ENCODE measurements at regions not wholly inside any gene's neighbourhood (a gene's known extent, or its start where the extent isn't known, plus 50 kb on each side); places are given as distances from the start of the nearest gene placed in this dataset.

DNA sequence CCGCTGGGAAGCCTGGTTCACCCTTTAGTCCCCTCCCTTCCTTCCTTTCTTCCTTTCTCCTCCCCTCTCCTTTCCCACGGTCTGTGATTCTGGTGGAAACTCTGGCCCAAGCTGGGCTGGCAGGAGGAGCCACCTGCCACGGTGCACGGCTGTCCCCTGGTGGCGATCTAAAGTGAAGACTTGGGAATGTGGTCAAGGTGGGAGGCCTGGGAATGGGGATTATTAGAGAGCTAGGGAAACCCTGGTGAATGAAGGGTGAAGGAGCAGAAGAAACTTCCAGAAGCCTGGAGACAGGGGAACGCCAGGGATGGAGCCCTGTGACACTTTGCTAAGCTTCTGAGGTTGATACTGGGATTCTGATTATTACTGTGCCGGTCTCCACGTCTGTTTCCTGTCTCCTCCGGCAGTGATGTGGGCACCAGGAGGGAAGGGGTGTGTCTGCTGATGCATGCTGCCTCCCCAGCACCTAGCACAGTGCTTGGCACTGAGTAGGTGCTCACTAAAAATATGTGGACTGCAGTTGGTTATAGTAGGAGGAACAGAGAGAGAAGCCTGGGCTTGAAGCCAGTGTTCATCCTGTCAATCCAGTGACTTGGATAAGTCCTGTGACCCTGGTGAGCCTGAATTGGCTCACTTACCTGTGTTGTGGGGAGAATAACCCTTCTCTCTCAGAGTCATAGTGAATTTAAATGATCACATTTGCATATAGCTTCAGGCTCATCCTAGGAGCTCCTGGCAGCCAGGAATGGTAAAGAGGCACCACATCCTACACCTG, 71.2 kb upstream of the NBPF3 start (continued):
- no peak for TF ChIP-seq ZNF41 (CRISPR knock-in tag; conservative IDR thresholded peaks at IDR 0.05)
- TF ChIP-seq KDM4B (IDR thresholded peaks at IDR 0.05; ENCODE audit: borderline replicate concordance in 2 of 2, low read depth in 1 of 2), result no peak
- TF ChIP-seq, protein P1, sequence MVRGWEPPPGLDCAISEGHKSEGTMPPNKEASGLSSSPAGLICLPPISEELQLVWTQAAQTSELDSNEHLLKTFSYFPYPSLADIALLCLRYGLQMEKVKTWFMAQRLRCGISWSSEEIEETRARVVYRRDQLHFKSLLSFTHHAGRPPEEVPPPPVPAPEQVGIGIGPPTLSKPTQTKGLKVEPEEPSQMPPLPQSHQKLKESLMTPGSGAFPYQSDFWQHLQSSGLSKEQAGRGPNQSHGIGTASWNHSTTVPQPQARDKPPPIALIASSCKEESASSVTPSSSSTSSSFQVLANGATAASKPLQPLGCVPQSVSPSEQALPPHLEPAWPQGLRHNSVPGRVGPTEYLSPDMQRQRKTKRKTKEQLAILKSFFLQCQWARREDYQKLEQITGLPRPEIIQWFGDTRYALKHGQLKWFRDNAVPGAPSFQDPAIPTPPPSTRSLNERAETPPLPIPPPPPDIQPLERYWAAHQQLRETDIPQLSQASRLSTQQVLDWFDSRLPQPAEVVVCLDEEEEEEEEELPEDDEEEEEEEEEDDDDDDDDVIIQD (CRISPR knock-in tag; IDR thresholded peaks at IDR 0.05), result no peak
- no peak for TF ChIP-seq NFE2L1 (tag; IDR thresholded peaks at IDR 0.05; ENCODE audit: borderline replicate concordance, low read depth)
- no peak for TF ChIP-seq SRSF3 (IDR thresholded peaks at IDR 0.05; ENCODE audit: insufficient read depth, low read length)
- no peak for TF ChIP-seq KHSRP (IDR thresholded peaks at IDR 0.05)
- TF ChIP-seq ZNF589 (CRISPR knock-in tag; IDR thresholded peaks at IDR 0.05; ENCODE audit: low read depth), result no peak
- TF ChIP-seq, protein P2, sequence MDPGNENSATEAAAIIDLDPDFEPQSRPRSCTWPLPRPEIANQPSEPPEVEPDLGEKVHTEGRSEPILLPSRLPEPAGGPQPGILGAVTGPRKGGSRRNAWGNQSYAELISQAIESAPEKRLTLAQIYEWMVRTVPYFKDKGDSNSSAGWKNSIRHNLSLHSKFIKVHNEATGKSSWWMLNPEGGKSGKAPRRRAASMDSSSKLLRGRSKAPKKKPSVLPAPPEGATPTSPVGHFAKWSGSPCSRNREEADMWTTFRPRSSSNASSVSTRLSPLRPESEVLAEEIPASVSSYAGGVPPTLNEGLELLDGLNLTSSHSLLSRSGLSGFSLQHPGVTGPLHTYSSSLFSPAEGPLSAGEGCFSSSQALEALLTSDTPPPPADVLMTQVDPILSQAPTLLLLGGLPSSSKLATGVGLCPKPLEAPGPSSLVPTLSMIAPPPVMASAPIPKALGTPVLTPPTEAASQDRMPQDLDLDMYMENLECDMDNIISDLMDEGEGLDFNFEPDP (CRISPR knock-in tag; IDR thresholded peaks at IDR 0.05), result no peak
- peak; percentile 80 for TF ChIP-seq KLF16 (IDR thresholded peaks at IDR 0.05)
- TF ChIP-seq TCFL5 (CRISPR knock-in tag; conservative IDR thresholded peaks at IDR 0.05), result no peak
- TF ChIP-seq, protein P3, sequence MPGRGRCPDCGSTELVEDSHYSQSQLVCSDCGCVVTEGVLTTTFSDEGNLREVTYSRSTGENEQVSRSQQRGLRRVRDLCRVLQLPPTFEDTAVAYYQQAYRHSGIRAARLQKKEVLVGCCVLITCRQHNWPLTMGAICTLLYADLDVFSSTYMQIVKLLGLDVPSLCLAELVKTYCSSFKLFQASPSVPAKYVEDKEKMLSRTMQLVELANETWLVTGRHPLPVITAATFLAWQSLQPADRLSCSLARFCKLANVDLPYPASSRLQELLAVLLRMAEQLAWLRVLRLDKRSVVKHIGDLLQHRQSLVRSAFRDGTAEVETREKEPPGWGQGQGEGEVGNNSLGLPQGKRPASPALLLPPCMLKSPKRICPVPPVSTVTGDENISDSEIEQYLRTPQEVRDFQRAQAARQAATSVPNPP (IDR thresholded peaks at IDR 0.05; ENCODE audit: borderline replicate concordance, insufficient read depth, insufficient read length), result no peak
- TF ChIP-seq SAFB2 (IDR thresholded peaks at IDR 0.05; ENCODE audit: borderline replicate concordance, low read depth, low read length, severe bottlenecking), result no peak
- TF ChIP-seq SRSF7 (optimal IDR thresholded peaks at IDR 0.05; ENCODE audit: low read depth, low read length), result no peak
- TF ChIP-seq RBBP5 (IDR thresholded peaks at IDR 0.05; ENCODE audit: borderline replicate concordance, insufficient read depth, low read length, poor library complexity, severe bottlenecking), result no peak
- TF ChIP-seq, protein P4, sequence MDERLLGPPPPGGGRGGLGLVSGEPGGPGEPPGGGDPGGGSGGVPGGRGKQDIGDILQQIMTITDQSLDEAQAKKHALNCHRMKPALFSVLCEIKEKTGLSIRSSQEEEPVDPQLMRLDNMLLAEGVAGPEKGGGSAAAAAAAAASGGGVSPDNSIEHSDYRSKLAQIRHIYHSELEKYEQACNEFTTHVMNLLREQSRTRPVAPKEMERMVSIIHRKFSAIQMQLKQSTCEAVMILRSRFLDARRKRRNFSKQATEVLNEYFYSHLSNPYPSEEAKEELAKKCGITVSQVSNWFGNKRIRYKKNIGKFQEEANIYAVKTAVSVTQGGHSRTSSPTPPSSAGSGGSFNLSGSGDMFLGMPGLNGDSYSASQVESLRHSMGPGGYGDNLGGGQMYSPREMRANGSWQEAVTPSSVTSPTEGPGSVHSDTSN (CRISPR knock-in tag; IDR thresholded peaks at IDR 0.05; ENCODE audit: low read depth), result no peak
- TF ChIP-seq, protein P4 (tag; conservative IDR thresholded peaks at IDR 0.05; ENCODE audit: low read depth), result no peak
- no peak for TF ChIP-seq MCM5 (IDR thresholded peaks at IDR 0.05; ENCODE audit: low read depth)
- TF ChIP-seq ESRRA (IDR thresholded peaks at IDR 0.05; ENCODE audit: borderline replicate concordance, low read depth), result peak; percentile 40; the same call in 1 of the 2 replicates
- TF ChIP-seq ZNF324 (CRISPR knock-in tag; IDR thresholded peaks at IDR 0.05), result no peak
- no peak for TF ChIP-seq GATAD2B (IDR thresholded peaks at IDR 0.05; ENCODE audit: borderline replicate concordance)
- TF ChIP-seq ZNF436 (CRISPR knock-in tag; IDR thresholded peaks at IDR 0.05), result no peak
- TF ChIP-seq KLF6 (CRISPR knock-in tag; IDR thresholded peaks at IDR 0.05; ENCODE audit: borderline replicate concordance), result no peak

All from K562 (cell line).